MM.1S (cell line): ENCODE measurements at regions not wholly inside any gene's neighbourhood (a gene's known extent, or its start where the extent isn't known, plus 50 kb on each side); places are given as distances from the start of the nearest gene placed in this dataset.

Experiments used
- DNase-seq: peaks from one replicate; pipeline ENCODE4 v3.0.0-alpha.2; 2015
- H2AFZ ChIP-seq: fragments of 300-600 bp; sonication (generic); 2 replicates; pipeline ENCODE4 v1.6.0; 2016; ENCODE audit warnings: antibody characterized with exemption, low read length
- H3F3A ChIP-seq: fragments of 300-600 bp; sonication (generic); 2 replicates; pipeline ENCODE4 v1.6.1; 2016; ENCODE audit warnings: mild to moderate bottlenecking, antibody characterized with exemption, low read length, moderate library complexity, mixed read lengths; ENCODE audit not compliant: insufficient read depth
- H3K27ac ChIP-seq: fragments of 300-600 bp; sonication (generic); 2 replicates; pipeline ENCODE4 v1.5.1; 2016; ENCODE audit warnings: mild to moderate bottlenecking, low read length
- H3K27me3 ChIP-seq: fragments of 300-600 bp; sonication (generic); replicated peaks from 2 replicates; pipeline ENCODE4 v1.6.0; 2016; ENCODE audit warnings: low read length; ENCODE audit not compliant: insufficient read depth
- H3K36me3 ChIP-seq: fragments of 300-600 bp; sonication (generic); replicated peaks from 2 replicates; pipeline ENCODE4 v1.6.1; 2016; ENCODE audit warnings: mild to moderate bottlenecking, low read length, mixed read lengths; ENCODE audit not compliant: insufficient read depth
- H3K4me1 ChIP-seq: fragments of 300-600 bp; sonication (generic); 2 replicates; pipeline ENCODE4 v1.6.1; 2016; ENCODE audit warnings: low read length, mixed read lengths
- H3K4me2 ChIP-seq: fragments of 300-600 bp; sonication (generic); 2 replicates; pipeline ENCODE4 v1.6.0; 2016; ENCODE audit warnings: low read depth, low read length
- H3K4me3 ChIP-seq: fragments of 300-600 bp; sonication (generic); 2 replicates; pipeline ENCODE4 v1.5.1; 2016; ENCODE audit warnings: low read length, mixed read lengths
- H3K79me2 ChIP-seq: fragments of 300-600 bp; sonication (generic); 2 replicates; pipeline ENCODE4 v1.6.1; 2016; ENCODE audit warnings: mixed run types, low read length, mixed read lengths
- H3K9ac ChIP-seq: fragments of 300-600 bp; sonication (generic); 2 replicates; pipeline ENCODE4 v1.6.1; 2016; ENCODE audit warnings: low read length, mixed read lengths
- H3K9me2 ChIP-seq: fragments of 300-600 bp; sonication (generic); replicated peaks from 2 replicates; pipeline ENCODE4 v1.6.1; 2016; ENCODE audit warnings: mild to moderate bottlenecking, low read length, mixed read lengths; ENCODE audit not compliant: insufficient read depth
- H3K9me3 ChIP-seq: fragments of 300-600 bp; sonication (generic); replicated peaks from 2 replicates; pipeline ENCODE4 v1.6.1; 2016; ENCODE audit warnings: mild to moderate bottlenecking, low read length, mixed read lengths; ENCODE audit not compliant: insufficient read depth
- H4K20me1 ChIP-seq: fragments of 300-600 bp; sonication (generic); 2 replicates; pipeline ENCODE4 v1.6.1; 2016; ENCODE audit warnings: mild to moderate bottlenecking, low read length, moderate library complexity, mixed read lengths; ENCODE audit not compliant: insufficient read depth
- EZH2 ChIP-seq: fragments of 300-600 bp; sonication (generic); optimal IDR thresholded peaks from 2 replicates; pipeline ENCODE3; 2017; ENCODE audit warnings: low read depth, mild to moderate bottlenecking, antibody characterized with exemption, low read length, mixed read lengths
- EZH2phosphoT487 ChIP-seq: fragments of 300-600 bp; sonication (generic); IDR thresholded peaks from 2 replicates; pipeline ENCODE4 v1.6.1; 2018; ENCODE audit warnings: antibody characterized with exemption, low read length
- TF ChIP-seq, protein P1 (sequence below): fragments of 300-600 bp; sonication (generic); IDR thresholded peaks from 2 replicates; pipeline ENCODE4 v1.5.1; 2016; ENCODE audit warnings: antibody characterized with exemption, low read length, mixed read lengths

DNA sequence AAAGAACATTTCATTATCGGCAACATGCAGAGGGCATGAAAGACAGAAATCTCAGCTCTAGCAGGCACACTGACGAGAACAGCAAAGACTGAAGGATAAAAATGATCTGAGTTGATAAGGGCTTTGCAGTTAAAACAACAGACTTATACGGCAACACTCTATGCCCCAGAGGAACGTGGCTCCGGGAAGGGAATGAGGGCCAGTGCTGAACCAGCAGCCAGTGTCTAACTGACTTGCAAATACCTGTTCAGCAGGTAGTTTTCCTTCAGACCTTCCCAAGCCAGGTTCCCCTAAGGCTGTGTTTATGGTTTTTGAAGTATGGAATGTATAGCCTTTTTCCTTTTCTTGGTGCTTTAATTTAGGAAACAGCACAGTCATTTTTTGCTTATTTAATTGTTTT lies 121.3 kb upstream of the CDH18 start:
- no peak overlapping the region for H3K9ac ChIP-seq
- H2AFZ ChIP-seq: no peak overlapping the region
- TF ChIP-seq EZH2phosphoT487: no peak
- TF ChIP-seq, protein P1, sequence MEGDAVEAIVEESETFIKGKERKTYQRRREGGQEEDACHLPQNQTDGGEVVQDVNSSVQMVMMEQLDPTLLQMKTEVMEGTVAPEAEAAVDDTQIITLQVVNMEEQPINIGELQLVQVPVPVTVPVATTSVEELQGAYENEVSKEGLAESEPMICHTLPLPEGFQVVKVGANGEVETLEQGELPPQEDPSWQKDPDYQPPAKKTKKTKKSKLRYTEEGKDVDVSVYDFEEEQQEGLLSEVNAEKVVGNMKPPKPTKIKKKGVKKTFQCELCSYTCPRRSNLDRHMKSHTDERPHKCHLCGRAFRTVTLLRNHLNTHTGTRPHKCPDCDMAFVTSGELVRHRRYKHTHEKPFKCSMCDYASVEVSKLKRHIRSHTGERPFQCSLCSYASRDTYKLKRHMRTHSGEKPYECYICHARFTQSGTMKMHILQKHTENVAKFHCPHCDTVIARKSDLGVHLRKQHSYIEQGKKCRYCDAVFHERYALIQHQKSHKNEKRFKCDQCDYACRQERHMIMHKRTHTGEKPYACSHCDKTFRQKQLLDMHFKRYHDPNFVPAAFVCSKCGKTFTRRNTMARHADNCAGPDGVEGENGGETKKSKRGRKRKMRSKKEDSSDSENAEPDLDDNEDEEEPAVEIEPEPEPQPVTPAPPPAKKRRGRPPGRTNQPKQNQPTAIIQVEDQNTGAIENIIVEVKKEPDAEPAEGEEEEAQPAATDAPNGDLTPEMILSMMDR: no peak
- no peak for DNase-seq
- no peaks in the 10 kb centered on the region for H4K20me1 ChIP-seq
- no peak overlapping the region for H3K27ac ChIP-seq
- H3K9me3 ChIP-seq: no peaks in the 10 kb centered on the region
- H3K4me1 ChIP-seq: no peaks in the 10 kb centered on the region
- no peak overlapping the region for H3K4me3 ChIP-seq
- H3K4me2 ChIP-seq: no peak overlapping the region
- no peaks in the 10 kb centered on the region for H3K36me3 ChIP-seq
- H3K79me2 ChIP-seq: no peaks in the 10 kb centered on the region
- H3K27me3 ChIP-seq: no peaks in the 10 kb centered on the region
- no peaks in the 10 kb centered on the region for H3K9me2 ChIP-seq
- H3F3A ChIP-seq: no peaks in the 10 kb centered on the region

DNA sequence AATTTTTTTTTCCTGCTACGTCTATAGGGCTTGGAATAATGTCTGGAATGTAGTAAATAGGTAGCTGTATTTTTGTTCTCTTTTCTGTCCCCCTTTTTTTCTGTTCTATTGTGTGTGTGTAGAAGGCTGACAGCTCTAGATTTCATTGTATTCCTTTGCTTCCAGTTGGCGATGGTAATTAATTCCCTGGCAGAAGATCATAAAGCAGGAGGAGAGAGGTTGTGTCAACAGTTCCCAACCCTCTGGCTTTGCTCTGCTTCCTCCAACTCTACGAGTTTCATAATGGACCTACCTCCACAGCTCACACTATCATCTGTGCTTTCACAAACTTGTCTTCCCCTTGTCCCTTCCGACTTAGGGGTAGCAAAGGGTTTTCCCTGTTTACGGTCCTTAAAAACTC lies 117.9 kb upstream of the CDH18 start:
- no peaks in the 10 kb centered on the region for H4K20me1 ChIP-seq
- H3K9me2 ChIP-seq: no peaks in the 10 kb centered on the region
- no peaks in the 10 kb centered on the region for H3K4me1 ChIP-seq
- no peak for TF ChIP-seq EZH2
- TF ChIP-seq, protein P1: no peak
- TF ChIP-seq EZH2phosphoT487: no peak
- H3K9me3 ChIP-seq: no peaks in the 10 kb centered on the region
- no peaks in the 10 kb centered on the region for H3K27me3 ChIP-seq
- H3F3A ChIP-seq: no peaks in the 10 kb centered on the region
- H3K4me3 ChIP-seq: no peak overlapping the region
- H3K27ac ChIP-seq: no peak overlapping the region
- H3K79me2 ChIP-seq: no peaks in the 10 kb centered on the region
- DNase-seq: no peak
- no peaks in the 10 kb centered on the region for H3K36me3 ChIP-seq
- no peak overlapping the region for H3K4me2 ChIP-seq
- no peak overlapping the region for H3K9ac ChIP-seq
- H2AFZ ChIP-seq: no peak overlapping the region

DNA sequence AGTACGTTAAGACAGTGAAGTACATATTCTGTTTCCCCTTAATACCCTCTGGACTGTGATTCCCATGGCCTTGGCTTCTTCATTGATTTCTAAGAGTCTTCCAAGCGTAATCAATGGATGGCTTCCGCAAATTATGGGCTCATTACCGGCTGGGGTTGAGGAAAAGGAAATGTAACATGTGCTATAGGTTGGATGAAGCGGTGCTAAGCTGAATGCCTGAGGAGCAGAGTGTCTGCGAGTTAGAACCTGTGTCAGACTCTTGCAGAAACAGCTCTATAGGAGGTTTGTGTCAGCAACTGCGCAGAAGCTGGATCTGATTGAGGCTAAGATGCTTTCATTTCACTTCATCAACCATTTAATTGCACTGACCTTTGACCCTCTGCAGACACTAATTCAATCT lies 114.3 kb upstream of the CDH18 start:
- Histone ChIP-seq H3K27ac (no peak overlapping the region), H3K27me3 (no peaks in the 10 kb centered on the region), H3K4me1 (no peaks in the 10 kb centered on the region), H3K9me3 (no peaks in the 10 kb centered on the region; the same call in 1 of the 2 replicates), H3K9ac (no peak overlapping the region), H4K20me1 (no peaks in the 10 kb centered on the region), H3K4me3 (no peak overlapping the region), H3K36me3 (no peaks in the 10 kb centered on the region), H3K9me2 (no peaks in the 10 kb centered on the region), H3F3A (no peaks in the 10 kb centered on the region), H3K79me2 (no peaks in the 10 kb centered on the region), H2AFZ (no peak overlapping the region), H3K4me2 (no peak overlapping the region)
- TF ChIP-seq EZH2phosphoT487: no peak
- DNase-seq: no peak

DNA sequence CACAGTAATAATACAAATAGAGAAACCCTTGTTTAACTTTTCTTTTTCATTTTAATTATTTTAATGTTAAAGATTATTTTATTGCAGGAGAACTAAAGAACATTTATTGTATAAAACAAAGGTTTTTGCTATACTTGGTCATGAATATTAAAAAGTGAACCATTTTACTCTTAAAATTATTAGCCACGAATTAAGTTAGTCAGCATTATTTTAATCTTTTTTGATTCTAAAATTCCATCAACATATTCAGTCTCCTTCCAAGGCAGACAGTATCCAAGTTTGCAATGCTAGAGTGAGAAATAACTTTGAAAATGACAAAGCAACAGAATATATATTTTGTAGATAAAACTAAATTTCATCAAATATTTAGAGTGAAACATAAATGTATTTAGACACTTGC lies 110.7 kb upstream of the CDH18 start:
- H3K4me1 ChIP-seq: no peaks in the 10 kb centered on the region
- no peak overlapping the region for H3K4me3 ChIP-seq
- no peak for DNase-seq
- TF ChIP-seq EZH2phosphoT487 (no peak), EZH2 (no peak)
- TF ChIP-seq, protein P1: no peak
- no peaks in the 10 kb centered on the region for H3F3A ChIP-seq
- H3K9ac ChIP-seq: no peak overlapping the region
- H3K27ac ChIP-seq: no peak overlapping the region
- H3K36me3 ChIP-seq: no peaks in the 10 kb centered on the region
- H3K4me2 ChIP-seq: no peak overlapping the region
- H3K9me3 ChIP-seq: no peaks in the 10 kb centered on the region; the same call in 1 of the 2 replicates
- no peaks in the 10 kb centered on the region for H4K20me1 ChIP-seq
- no peak overlapping the region for H2AFZ ChIP-seq
- H3K27me3 ChIP-seq: no peaks in the 10 kb centered on the region
- H3K9me2 ChIP-seq: no peaks in the 10 kb centered on the region
- no peaks in the 10 kb centered on the region for H3K79me2 ChIP-seq
